ENCODE measurements at regions not wholly inside any gene's neighbourhood (a gene's known extent, or its start where the extent isn't known, plus 50 kb on each side); places are given as distances from the start of the nearest gene placed in this dataset.

GRCh38 chrX:13266641-13267345, 53.1 kb downstream of the ATXN3L start:
- DNase-seq (ENCODE audit: low spot score): peak; percentile 61

DNA sequence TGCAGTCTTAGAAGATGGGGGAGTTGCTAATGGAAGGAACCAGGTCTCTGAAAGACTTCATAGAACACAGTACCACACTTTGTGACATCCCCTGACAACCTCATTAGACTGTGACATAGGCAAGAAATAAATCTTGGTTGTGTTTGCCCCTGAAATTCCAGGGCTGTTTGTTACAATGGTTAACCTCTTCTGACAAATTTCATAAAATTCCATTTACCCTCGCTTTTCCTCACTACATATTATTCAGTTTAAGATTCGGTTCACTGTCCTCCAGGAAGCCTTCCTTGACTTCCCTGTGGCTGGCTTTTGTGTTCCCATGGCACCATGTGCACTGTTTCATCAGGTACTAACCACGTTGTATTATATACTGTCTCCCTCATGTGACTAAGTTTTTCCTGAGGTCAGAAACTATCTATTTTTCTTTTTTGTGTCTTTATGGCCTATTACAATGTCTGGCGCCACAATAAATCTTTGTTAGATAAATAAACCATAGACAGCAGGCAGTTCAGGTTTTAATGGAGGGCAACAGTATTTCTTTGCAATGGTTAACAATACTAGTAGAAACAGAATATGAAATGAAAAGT, 54.2 kb downstream of the ATXN3L start:
- no peak for DNase-seq (ENCODE audit: low spot score)

- DNase-seq (ENCODE audit: low spot score): no peak
Measured at GRCh38 chrX:13265111-13265510, 54.7 kb downstream of the ATXN3L start.

DNA sequence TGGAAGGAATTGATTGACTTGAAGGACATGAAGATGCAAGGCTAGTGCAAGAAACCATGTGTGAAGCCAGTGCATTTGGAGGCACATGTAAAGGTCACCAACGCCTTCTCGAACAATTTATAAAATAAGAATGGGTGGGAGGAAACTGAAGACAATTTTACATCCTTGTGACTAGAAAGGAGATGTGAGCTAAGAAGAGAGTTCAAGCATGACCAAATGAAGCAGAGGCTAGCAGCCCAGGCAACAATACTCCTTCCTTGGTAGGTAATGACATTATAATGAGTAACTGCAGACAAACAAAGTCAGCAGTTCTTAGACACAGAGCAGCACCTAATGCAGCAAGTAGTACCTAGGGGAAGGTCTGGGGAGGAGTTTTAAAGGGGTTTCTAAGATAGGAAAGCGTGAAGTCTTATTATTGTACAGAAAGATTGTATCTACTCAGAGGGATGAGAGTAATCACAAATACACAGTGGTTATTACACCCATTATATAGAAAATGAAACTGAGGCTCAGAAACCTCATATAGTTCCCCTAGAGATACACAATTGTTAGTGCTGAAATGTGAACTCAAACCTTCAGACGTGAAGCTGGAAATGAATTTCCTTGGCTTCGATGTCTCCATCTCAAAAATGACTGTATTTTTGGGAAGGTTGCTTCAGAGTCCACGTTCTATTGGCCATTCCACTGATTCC, 56.1 kb downstream of the ATXN3L start:
- DNase-seq (ENCODE audit: low spot score): no peak

DNA sequence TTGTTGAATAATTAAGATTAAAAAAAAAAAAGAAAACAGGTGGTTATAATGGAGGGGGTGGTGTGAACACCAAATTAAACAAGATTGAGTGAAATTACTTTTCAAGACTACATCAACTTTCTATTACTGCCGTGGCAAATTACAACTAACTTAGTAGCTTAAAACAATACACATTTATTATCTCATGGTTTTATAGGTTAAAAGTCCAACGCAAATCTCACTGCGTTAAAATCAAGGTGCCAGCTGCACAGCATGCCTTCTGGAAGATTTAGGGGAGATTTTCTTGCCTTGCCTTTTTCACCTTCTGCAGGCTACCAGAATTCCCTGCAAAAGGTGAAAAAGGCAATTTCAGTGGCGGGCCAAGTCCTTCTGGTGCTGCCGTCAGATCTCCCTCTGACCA, 58.5 kb downstream of the ATXN3L start:
- DNase-seq (ENCODE audit: low spot score): no peak

- DNase-seq (ENCODE audit: low spot score): no peak
Measured at GRCh38 chrX:13260598-13260997, 59.3 kb downstream of the ATXN3L start.

GRCh38 chrX:13258725-13259124, 61.1 kb downstream of the ATXN3L start:
- no peak for DNase-seq (ENCODE audit: low spot score)

GRCh38 chrX:13258052-13258444, 61.8 kb downstream of the ATXN3L start:
- DNase-seq (ENCODE audit: low spot score): no peak

DNA sequence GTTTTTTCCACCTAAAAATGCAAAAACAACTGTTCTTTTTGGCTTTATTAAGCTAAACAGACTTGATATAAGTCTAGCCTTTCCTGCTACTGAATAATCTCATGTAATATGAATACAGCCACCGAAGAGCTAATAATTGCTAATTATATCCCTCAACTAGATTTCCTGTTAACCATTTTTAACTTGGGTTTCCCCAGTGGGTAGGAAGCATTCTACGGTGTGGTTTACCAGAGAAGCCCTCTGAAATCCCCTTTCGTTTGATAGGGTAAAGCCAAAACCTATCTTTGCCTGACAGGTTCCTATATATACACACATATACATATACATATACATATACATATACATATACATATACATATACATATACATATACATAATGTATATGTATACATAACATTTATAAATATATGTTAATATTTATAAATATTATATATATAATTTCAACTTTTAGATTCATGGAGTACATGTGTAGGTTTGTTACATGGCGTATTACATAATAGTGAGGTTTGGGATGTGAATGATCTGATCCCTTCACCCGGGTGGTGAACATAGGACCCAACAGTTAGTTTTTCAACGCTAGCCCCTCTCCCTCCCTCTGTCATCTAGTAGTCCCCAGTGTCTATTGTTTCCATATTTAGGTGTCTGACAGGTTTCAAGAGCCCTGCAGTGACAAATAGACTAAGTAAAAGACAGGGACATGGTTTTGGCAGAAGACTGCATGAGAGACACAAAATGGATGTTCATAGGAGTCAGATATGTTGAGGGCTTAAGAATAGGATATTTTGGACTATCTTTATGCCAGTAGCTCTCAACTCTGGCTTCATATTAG, 62.4 kb downstream of the ATXN3L start:
- DNase-seq (ENCODE audit: low spot score): no peak

GRCh38 chrX:13256603-13257002, 63.2 kb downstream of the ATXN3L start:
- no peak for DNase-seq (ENCODE audit: low spot score)

- no peak for DNase-seq (ENCODE audit: low spot score)
Measured at GRCh38 chrX:13254870-13255269, 65.0 kb downstream of the ATXN3L start.

DNA sequence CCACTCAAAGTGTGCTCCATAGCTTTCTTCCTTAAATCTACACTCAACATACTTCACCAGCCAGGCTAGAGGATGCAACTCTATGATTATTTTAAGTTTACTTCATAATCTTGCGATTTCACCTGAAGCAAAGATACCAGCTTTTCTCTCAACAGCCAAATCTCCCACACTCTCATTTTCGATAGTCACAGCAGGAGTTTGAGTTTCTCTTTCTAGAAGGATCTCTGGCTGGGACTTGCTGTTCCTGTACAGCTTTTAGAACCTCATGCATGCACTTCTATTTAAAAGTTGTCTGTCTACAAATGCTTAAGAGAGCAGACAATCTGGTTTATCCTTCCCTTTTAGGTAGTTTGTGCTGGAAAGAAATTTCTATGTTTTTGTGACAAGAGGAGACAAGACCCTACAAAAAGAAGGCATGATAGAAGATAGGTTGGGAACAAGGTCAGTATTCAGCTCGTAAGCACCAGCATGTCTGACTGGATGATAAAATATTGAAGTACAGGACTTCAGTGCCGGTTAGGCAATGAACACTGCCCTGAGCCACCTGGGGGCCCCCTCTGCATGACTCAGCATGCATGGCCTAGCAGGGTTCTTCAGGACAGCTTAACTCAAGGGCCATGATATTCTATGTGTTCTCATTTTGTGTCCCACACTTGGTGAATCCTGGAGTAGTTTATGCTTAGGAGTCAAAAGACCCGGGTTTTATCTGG, 65.6 kb downstream of the ATXN3L start:
- DNase-seq (ENCODE audit: low spot score): no peak

GRCh38 chrX:13253223-13253622, 66.6 kb downstream of the ATXN3L start:
- DNase-seq (ENCODE audit: low spot score): no peak

- DNase-seq (ENCODE audit: low spot score): no peak
Measured at GRCh38 chrX:13252726-13253125, 67.1 kb downstream of the ATXN3L start.

- DNase-seq (ENCODE audit: low spot score): no peak
Measured at GRCh38 chrX:13250826-13251580, 68.8 kb downstream of the ATXN3L start.

GRCh38 chrX:13248867-13249486, 70.9 kb downstream of the ATXN3L start:
- DNase-seq (ENCODE audit: low spot score): no peak

- DNase-seq (ENCODE audit: low spot score): no peak
Measured at GRCh38 chrX:13239272-13239671, 80.6 kb downstream of the ATXN3L start.

DNA sequence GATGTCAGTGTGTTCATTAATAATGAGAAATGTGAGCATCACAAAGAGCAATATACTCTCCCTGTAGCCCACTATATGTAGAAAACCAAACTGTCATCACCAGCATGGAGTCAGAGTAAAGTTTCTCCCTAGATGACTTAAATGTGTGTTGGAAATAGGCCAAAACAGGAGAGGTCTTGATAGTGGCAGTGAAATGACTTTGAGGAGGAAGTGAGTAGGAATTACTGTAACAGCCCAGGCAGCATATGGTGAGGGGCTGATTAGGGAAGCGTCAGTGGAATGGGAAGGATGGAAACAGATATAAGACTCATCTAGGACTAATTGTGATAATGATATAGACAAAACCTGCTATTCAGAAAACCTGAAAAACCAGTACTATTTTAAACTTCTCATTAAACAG, 83.9 kb downstream of the ATXN3L start:
- no peak for DNase-seq (ENCODE audit: low spot score)

- DNase-seq (ENCODE audit: low spot score): no peak
Measured at GRCh38 chrX:13232484-13232883, 87.4 kb downstream of the ATXN3L start.

- DNase-seq (ENCODE audit: low spot score): no peak
Measured at GRCh38 chrX:13226214-13226613, 93.6 kb downstream of the ATXN3L start.
